Fibroblast of skin of left quadriceps (primary cell): ENCODE measurements at regions not wholly inside any gene's neighbourhood (a gene's known extent, or its start where the extent isn't known, plus 50 kb on each side); places are given as distances from the start of the nearest gene placed in this dataset.

Experiments
- DNase-seq, 2 experiments: peaks; one replicate each; pipeline ENCODE4 v3.0.0-alpha.2; 2013; ENCODE audit warnings: low read depth in 2 of 2

DNA sequence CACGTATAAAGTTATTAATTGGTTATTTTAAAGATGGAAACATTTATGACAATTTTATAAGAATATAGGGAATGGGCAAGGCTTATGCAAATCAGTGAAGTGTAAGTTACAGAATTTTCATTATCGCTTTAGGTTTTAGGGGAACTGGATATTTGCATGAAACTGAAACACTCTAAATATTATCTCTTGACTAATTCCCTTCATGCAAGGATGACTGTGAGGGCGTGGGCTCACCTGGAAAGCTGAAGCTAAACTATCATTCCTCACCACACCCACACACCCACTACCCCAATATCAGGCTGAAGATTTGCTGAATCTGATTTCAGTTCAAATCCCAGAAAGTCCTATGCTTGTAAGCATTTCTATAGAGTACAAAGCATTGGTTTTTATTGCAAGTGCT lies 81.7 kb upstream of the ARHGAP24 start:
- DNase-seq: no peak

DNA sequence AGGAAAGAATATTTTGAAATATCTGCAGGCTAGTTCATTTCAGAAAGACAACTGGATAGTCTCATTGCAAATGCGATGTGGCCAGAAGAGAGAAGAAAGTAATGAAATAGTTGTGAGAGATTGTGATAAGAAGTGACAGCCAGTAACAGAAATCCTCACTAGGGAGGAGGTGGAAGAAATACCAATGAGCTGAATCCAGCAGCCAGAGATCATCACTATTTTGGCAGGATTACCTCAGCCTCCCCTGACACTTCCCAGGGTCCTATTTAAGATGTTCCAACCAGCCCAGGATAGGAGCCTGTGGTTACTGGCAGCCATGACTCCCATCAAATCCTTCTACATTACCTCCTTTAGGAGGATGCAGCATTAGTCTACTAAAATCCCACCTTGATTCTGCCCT lies 76.7 kb upstream of the ARHGAP24 start:
- peak; percentile 42 to 46 for DNase-seq

DNA sequence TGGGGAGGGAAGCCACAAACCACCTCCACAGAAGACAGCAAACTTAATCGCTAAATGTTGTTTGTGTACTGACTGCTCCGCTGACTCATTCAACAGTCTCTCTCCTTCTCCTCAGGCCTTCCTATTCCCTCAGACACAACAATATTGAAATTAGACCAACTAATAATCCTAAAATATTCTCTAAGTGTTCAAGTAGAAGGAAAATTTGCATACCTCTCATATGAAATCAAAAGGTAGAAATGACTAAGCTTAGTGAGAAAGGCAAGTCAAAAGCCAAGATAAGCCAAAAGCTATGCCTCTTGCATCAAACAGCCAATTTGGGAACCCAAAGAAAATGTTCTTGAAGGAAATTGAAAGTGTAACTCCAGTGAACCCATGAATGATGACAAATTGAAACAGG lies 75.7 kb upstream of the ARHGAP24 start:
- no peak for DNase-seq

DNA sequence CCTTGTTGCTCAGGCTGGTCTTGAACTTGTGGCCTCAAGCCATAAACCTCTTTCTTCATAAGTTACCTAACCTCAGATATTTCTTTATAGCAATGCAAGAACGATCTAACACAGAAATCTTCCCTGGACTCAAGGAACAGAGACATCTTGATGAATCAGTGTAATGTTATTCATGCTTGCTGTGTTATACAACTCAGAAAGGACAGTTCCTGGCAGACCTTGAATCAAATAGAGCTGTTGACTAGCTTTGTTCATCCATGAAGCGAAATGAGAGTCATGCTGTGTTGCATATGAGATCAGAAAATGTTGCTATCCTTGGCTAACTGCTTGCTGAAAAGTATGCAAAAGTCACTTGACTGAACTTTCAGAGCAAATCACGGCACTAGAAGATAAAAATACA lies 72.6 kb upstream of the ARHGAP24 start:
- peak; percentile 79 to 81 for DNase-seq

DNA sequence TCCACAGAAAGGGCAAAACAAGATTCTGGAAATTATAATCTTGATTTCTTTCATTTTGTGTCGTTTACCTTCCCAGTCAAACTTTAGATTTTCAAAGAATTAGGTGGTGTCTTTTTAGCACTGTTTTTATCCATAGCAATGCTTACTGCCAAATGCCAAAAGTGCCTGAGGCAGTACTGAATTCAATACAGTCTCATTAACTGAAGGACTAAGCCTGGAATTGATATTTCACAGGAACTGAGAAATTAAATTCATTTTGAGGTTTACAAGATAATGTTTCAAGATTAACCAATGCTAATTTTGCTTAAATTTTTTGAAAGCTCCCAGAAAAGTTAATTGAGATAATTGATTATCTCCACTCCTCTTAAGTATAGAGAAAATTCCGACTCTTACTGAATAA lies 68.8 kb upstream of the ARHGAP24 start:
- no peak for DNase-seq

DNA sequence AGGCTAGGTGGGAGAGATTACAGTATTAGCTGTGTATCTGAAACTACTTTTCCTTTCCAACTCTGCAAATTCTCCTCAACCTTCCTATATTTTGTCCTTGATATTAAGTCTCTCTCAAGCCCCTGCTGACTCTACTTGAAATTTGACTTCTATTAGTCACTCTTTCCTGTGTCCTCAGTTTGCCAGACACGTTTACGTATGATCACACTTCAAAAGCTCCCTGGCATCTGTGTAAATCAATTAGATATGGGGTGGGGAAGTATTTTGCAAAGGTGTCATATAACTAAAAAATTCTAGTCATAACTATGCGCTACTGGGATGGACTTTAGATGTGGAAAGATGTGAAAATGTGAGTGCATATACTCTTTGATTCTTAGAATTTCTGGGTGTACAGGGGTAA lies 67.4 kb upstream of the ARHGAP24 start:
- no peak for DNase-seq

DNA sequence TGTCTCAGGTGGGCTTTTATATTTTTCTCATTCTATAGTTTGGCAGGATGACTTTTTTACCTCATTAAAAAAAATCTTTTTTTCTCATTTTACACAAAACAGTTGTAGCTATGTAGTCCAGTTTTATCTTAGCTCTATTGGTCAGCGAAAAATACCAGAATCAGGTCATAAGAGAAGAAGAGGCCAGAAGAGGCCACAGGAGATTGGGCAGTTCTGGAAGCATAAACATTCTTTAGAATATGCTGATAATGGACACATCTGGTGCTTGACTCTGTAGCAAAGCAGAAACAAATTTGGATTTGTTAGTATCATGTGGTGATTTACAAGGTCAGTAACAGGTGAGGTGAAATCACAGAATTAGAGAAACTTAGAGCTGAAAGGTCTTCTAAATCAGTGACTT lies 66.6 kb upstream of the ARHGAP24 start:
- DNase-seq: no peak

DNA sequence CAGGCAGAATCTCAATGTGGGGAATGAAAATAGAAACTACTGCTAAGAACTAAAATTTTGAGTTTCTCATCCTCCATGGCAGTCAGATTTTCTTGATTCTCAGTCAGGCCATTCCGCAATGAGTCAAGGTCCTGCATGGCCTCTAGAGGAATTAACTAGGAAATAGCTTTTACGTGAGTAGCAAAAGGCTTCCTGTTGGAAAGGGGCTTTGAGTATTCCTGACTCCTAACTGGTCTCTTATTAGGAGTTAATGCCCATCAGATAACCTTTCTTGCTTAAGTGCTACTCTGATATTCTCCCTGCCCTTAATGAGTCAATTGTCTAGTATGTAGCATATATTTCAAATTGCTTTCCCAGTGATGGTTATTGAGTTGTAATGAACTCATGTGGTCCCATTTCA lies 65.7 kb upstream of the ARHGAP24 start:
- no peak for DNase-seq

DNA sequence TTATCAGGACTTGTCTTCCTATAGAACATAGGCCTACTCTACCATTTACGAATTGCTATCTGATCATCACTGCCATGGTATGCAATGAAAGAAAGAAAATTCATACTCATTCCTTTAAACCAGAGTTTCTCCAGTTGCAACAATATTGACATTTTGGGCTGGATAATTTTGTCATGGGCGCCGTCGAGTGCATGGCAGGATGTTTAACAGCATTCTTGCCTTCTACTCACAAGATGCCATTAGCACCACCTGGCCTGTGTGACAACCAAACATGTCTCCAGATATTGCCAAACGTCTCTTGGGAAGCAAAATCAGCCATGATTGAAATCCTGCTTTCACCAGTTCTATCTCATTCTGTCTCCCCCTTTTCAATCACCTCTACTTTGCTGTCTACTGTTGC lies 63.6 kb upstream of the ARHGAP24 start:
- DNase-seq: no peak

DNA sequence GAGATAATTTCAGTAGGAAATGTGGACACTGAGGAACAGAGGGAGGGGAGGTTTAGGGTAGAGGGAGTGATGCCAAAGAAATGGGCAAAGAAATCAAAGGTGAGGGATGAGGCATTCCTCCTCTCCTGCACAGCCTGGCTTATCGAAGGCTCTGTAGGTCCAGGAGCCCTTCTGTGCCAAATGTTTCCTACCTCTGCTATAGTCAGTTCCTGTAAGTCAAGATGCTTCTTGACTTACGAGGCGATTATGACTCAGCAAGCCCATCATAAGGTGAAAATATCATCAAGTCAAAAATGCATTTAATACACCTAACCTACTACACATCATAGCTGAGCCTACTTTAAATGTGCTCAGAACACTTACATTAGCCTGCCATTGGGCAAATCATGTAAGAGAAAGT lies 60.0 kb upstream of the ARHGAP24 start:
- no peak for DNase-seq

DNA sequence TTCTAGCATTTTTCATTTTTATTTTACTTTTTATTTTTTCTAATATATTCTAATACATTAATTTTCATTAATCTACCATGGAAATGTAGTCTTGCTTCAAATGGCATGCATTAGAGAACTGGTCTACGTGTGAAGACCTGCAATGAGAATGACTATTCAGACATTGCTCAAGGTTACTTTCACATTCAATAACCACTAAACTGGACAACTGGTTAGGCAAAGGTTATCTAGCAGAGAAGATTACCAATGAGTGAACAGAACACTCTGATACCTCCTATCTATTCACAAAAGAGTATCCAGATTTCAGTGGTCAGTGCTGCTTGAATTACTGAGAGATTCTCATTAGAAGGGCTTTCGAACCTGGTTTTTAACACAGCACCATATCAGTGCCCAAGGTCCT lies 58.9 kb upstream of the ARHGAP24 start:
- no peak for DNase-seq

DNA sequence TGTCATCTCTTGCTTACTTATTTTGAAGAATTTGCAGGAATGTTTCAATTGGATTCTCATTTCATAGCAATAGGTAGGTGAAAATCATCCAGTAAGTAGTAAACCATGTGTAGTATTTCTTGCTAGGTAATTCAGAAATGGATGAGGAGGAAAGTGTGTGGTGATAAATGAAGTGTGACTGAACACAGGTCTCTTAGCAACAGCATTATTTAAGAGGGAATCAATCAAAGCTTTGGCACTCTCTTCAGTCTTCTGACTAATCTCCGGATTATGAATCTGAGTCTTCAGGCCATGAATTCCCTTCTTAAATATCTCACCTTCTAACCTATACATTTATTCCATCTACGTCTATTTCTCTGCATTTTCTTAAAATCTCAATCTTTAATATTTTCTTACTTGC lies 55.8 kb upstream of the ARHGAP24 start:
- DNase-seq: no peak

DNA sequence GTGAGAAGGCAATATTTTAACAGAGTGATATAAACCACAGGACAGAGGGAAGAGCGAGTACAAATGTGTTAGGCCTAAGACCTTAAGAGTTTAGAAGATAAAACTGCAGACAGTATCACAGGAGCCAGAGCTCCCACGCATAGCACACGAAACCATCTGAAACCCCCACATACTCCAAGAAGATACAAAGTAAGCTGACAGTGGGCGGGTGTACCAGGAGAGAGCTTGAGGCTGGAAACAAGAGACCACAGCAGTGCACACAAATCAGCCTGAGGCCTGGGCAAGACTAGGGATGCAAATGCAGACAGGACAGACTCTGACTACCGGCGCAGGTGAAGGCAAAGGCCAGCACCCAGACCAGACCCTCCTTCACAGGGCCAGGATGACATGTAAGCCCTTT lies 54.1 kb upstream of the ARHGAP24 start:
- DNase-seq: no peak

DNA sequence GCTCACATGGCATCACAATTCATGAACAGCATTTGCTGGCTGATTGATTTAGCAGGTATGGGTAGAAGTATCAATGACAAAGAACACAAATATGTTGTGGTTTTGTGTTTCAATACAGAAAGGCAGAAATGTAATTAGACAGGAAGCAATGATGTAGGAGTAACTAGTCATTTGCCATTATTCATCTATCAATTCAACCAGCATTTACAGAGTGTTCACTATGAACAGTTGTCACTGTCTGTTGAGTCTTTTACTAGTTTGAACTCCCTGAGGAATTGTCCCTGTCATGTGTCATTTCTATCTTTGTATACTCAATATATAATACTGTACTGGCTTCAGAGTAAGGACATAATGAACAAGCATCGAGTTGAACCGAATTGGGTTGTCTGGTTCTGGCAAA lies 51.5 kb upstream of the ARHGAP24 start:
- DNase-seq: no peak
